Naive B cell (primary cell): ENCODE measurements at regions not wholly inside any gene's neighbourhood (a gene's known extent, or its start where the extent isn't known, plus 50 kb on each side); places are given as distances from the start of the nearest gene placed in this dataset.
"Not testable (repeated sequence)": the region's sequence is repeated elsewhere in the genome, so short reads cannot be mapped to it uniquely, and the experiment has no call there.

ENCODE experiments used
- ATAC-seq, 2 donors: fragments of 150-1000 bp; cut with Tn5 transposase; 2 replicates each; pipeline ENCODE4 v1.10.0; 2021; ENCODE audit warnings: low read depth in 2 of 2, mild to moderate bottlenecking in 2 of 2, moderate library complexity in 2 of 2
- DNase-seq: peaks from one replicate; pipeline ENCODE4 v3.0.0; 2022
- H3K27ac Mint-ChIP-seq, 6 donors: one replicate each; pipeline ENCODE4 v1.8.0; 2020 to 2022; ENCODE audit warnings: mild to moderate bottlenecking in 6 of 6, mixed read lengths in 6 of 6, moderate library complexity in 5 of 6, inconsistent platforms in 2 of 6
- H3K27me3 Mint-ChIP-seq, 3 donors: one replicate each; pipeline ENCODE4 v1.8.0; 2021 to 2022; ENCODE audit warnings: mixed read lengths in 3 of 3, mild to moderate bottlenecking in 1 of 3
- H3K36me3 Mint-ChIP-seq, 2 donors: one replicate each; pipeline ENCODE4 v1.8.0; 2020 to 2022; ENCODE audit warnings: mixed read lengths in 2 of 2, inconsistent platforms in 1 of 2, mild to moderate bottlenecking in 1 of 2
- H3K4me1 Mint-ChIP-seq, 3 donors: one replicate each; pipeline ENCODE4 v1.8.0; 2020 to 2022; ENCODE audit warnings: mixed read lengths in 3 of 3, inconsistent platforms in 1 of 3, mild to moderate bottlenecking in 1 of 3, moderate library complexity in 1 of 3
- H3K4me3 Mint-ChIP-seq, 8 donors: one replicate each; pipeline ENCODE4 v1.8.0; 2020 to 2022; ENCODE audit warnings: mild to moderate bottlenecking in 8 of 8, mixed read lengths in 8 of 8, moderate library complexity in 8 of 8, inconsistent platforms in 2 of 8
- H3K9me3 Mint-ChIP-seq, 7 donors: one replicate each; pipeline ENCODE4 v1.8.0; 2020 to 2022; ENCODE audit warnings: mixed read lengths in 7 of 7, mild to moderate bottlenecking in 5 of 7, inconsistent platforms in 2 of 7, moderate library complexity in 1 of 7

- no peak overlapping the region for H3K27ac Mint-ChIP-seq
- peaks cover 0 to 3% (median 1%) of the 10 kb centered on the region in 3 donors for H3K4me1 Mint-ChIP-seq
- H3K27me3 Mint-ChIP-seq: peaks cover 16 to 48% (median 44%) of the 10 kb centered on the region in 3 donors
- DNase-seq (no peak), ATAC-seq (no peak)
- no peaks in the 10 kb centered on the region for H3K36me3 Mint-ChIP-seq
- H3K4me3 Mint-ChIP-seq: no peak overlapping the region
- H3K9me3 Mint-ChIP-seq: peaks cover 0 to 2% (median 0%) of the 10 kb centered on the region in 7 donors
These were observed 416.6 kb downstream of the PREX1 start for GRCh38 chr20:48411245-48411644.

- no peaks in the 10 kb centered on the region for H3K36me3 Mint-ChIP-seq
- H3K9me3 Mint-ChIP-seq: peaks cover 0 to 2% (median 0%) of the 10 kb centered on the region in 7 donors
- H3K4me3 Mint-ChIP-seq: no peak overlapping the region
- H3K27me3 Mint-ChIP-seq: peaks cover 16 to 55% (median 51%) of the 10 kb centered on the region in 3 donors
- ATAC-seq (no peak), DNase-seq (no peak)
- no peak overlapping the region for H3K27ac Mint-ChIP-seq
- peaks cover 0 to 6% (median 6%) of the 10 kb centered on the region in 3 donors for H3K4me1 Mint-ChIP-seq
These were observed 418.7 kb downstream of the PREX1 start for GRCh38 chr20:48409055-48409615.

- Mint-ChIP-seq H3K9me3 (peaks cover 0 to 2% (median 0%) of the 10 kb centered on the region in 7 donors), H3K27me3 (peaks cover 13 to 59% (median 51%) of the 10 kb centered on the region in 3 donors), H3K4me1 (peaks cover 0 to 6% (median 6%) of the 10 kb centered on the region in 3 donors), H3K27ac (no peak overlapping the region), H3K36me3 (no peaks in the 10 kb centered on the region), H3K4me3 (no peak overlapping the region)
- DNase-seq (no peak), ATAC-seq (no peak)
These were observed 420.1 kb downstream of the PREX1 start for GRCh38 chr20:48407710-48408109.

GRCh38 chr20:48406912-48407340 is 420.9 kb downstream of the PREX1 start:
- peaks cover 13 to 55% (median 46%) of the 10 kb centered on the region in 3 donors for H3K27me3 Mint-ChIP-seq
- peaks cover 0 to 6% (median 3%) of the 10 kb centered on the region in 3 donors for H3K4me1 Mint-ChIP-seq
- no peaks in the 10 kb centered on the region for H3K36me3 Mint-ChIP-seq
- no peak for ATAC-seq
- H3K9me3 Mint-ChIP-seq: peaks cover 0 to 2% (median 0%) of the 10 kb centered on the region in 7 donors
- no peak for DNase-seq
- H3K4me3 Mint-ChIP-seq: no peak overlapping the region
- no peak overlapping the region for H3K27ac Mint-ChIP-seq

GRCh38 chr20:48406498-48406897 is 421.3 kb downstream of the PREX1 start:
- Mint-ChIP-seq H3K36me3 (no peaks in the 10 kb centered on the region), H3K9me3 (peaks cover 0 to 2% (median 0%) of the 10 kb centered on the region in 7 donors), H3K27me3 (peaks cover 18 to 55% (median 46%) of the 10 kb centered on the region in 3 donors), H3K4me1 (peaks cover 0 to 6% (median 3%) of the 10 kb centered on the region in 3 donors), H3K27ac (no peak overlapping the region), H3K4me3 (no peak overlapping the region)
- DNase-seq (no peak), ATAC-seq (no peak)

- H3K4me3 Mint-ChIP-seq: peak overlapping the region in 1 of 8 donors; percentile 41
- no peaks in the 10 kb centered on the region for H3K36me3 Mint-ChIP-seq
- ATAC-seq (no peak), DNase-seq (peak; percentile 11)
- H3K4me1 Mint-ChIP-seq: peaks cover 0 to 6% (median 3%) of the 10 kb centered on the region in 3 donors
- peak overlapping the region in 2 of 6 donors; percentile 61 to 85 for H3K27ac Mint-ChIP-seq
- H3K9me3 Mint-ChIP-seq: peaks cover 0 to 2% (median 0%) of the 10 kb centered on the region in 7 donors
- H3K27me3 Mint-ChIP-seq: peaks cover 21 to 60% (median 47%) of the 10 kb centered on the region in 3 donors
These were observed 421.9 kb downstream of the PREX1 start for GRCh38 chr20:48405909-48406308.

GRCh38 chr20:48404598-48404997 is 423.2 kb downstream of the PREX1 start:
- H3K4me3 Mint-ChIP-seq: no peak overlapping the region
- peaks cover 20 to 55% (median 38%) of the 10 kb centered on the region in 3 donors for H3K27me3 Mint-ChIP-seq
- ATAC-seq (no peak), DNase-seq (no peak)
- peaks cover 0 to 6% (median 3%) of the 10 kb centered on the region in 3 donors for H3K4me1 Mint-ChIP-seq
- peak overlapping the region in 1 of 6 donors; percentile 27 for H3K27ac Mint-ChIP-seq
- H3K36me3 Mint-ChIP-seq: no peaks in the 10 kb centered on the region
- peaks cover 0 to 2% (median 0%) of the 10 kb centered on the region in 7 donors for H3K9me3 Mint-ChIP-seq

GRCh38 chr20:48403167-48403761 is 424.5 kb downstream of the PREX1 start:
- H3K9me3 Mint-ChIP-seq: peaks cover 0 to 1% (median 0%) of the 10 kb centered on the region in 7 donors
- peaks cover 17 to 42% (median 26%) of the 10 kb centered on the region in 3 donors for H3K27me3 Mint-ChIP-seq
- ATAC-seq (no peak), DNase-seq (no peak)
- no peak overlapping the region for H3K4me3 Mint-ChIP-seq
- H3K36me3 Mint-ChIP-seq: no peaks in the 10 kb centered on the region
- H3K4me1 Mint-ChIP-seq: peaks cover 0 to 6% (median 3%) of the 10 kb centered on the region in 3 donors
- H3K27ac Mint-ChIP-seq: no peak overlapping the region

- H3K27ac Mint-ChIP-seq: no peak overlapping the region
- no peak for ATAC-seq
- no peaks in the 10 kb centered on the region for H3K36me3 Mint-ChIP-seq
- H3K27me3 Mint-ChIP-seq: peaks cover 17 to 41% (median 29%) of the 10 kb centered on the region in 3 donors
- peaks cover 0 to 1% (median 0%) of the 10 kb centered on the region in 7 donors for H3K9me3 Mint-ChIP-seq
- H3K4me3 Mint-ChIP-seq: no peak overlapping the region
- H3K4me1 Mint-ChIP-seq: peaks cover 0 to 6% (median 3%) of the 10 kb centered on the region in 3 donors
- no peak for DNase-seq
These were observed 426.4 kb downstream of the PREX1 start for GRCh38 chr20:48401359-48401758.

GRCh38 chr20:48400009-48400408 is 427.8 kb downstream of the PREX1 start:
- no peak for ATAC-seq
- no peak overlapping the region for H3K27ac Mint-ChIP-seq
- no peaks in the 10 kb centered on the region for H3K36me3 Mint-ChIP-seq
- H3K9me3 Mint-ChIP-seq: no peaks in the 10 kb centered on the region
- no peaks in the 10 kb centered on the region for H3K4me1 Mint-ChIP-seq
- H3K27me3 Mint-ChIP-seq: peaks cover 26 to 41% (median 26%) of the 10 kb centered on the region in 3 donors
- no peak for DNase-seq
- H3K4me3 Mint-ChIP-seq: no peak overlapping the region

- Mint-ChIP-seq H3K4me3 (no peak overlapping the region), H3K27me3 (peaks cover 29 to 48% (median 31%) of the 10 kb centered on the region in 3 donors), H3K36me3 (no peaks in the 10 kb centered on the region), H3K27ac (no peak overlapping the region), H3K4me1 (no peaks in the 10 kb centered on the region), H3K9me3 (peaks cover 0 to 3% (median 0%) of the 10 kb centered on the region in 7 donors)
- ATAC-seq (no peak), DNase-seq (no peak)
These were observed 429.0 kb downstream of the PREX1 start for GRCh38 chr20:48398506-48399449.

GRCh38 chr20:48396981-48397861 is 430.6 kb downstream of the PREX1 start:
- Mint-ChIP-seq H3K9me3 (peaks cover 3 to 10% (median 7%) of the 10 kb centered on the region in 7 donors), H3K27ac (peak overlapping the region in 1 of 6 donors; percentile 9)
- not testable (repeated sequence) for H3K4me1 Mint-ChIP-seq

More at GRCh38 chr20:48396981-48397861, 430.6 kb downstream of the PREX1 start:
- not testable (repeated sequence) for ATAC-seq, H3K36me3 Mint-ChIP-seq, DNase-seq
- Mint-ChIP-seq H3K4me3 (peak overlapping the region in 1 of 8 donors; percentile 47), H3K27me3 (peaks cover 32 to 41% (median 33%) of the 10 kb centered on the region in 3 donors)
